ENCODE measurements at regions not wholly inside any gene's neighbourhood (a gene's known extent, or its start where the extent isn't known, plus 50 kb on each side); places are given as distances from the start of the nearest gene placed in this dataset.

DNA sequence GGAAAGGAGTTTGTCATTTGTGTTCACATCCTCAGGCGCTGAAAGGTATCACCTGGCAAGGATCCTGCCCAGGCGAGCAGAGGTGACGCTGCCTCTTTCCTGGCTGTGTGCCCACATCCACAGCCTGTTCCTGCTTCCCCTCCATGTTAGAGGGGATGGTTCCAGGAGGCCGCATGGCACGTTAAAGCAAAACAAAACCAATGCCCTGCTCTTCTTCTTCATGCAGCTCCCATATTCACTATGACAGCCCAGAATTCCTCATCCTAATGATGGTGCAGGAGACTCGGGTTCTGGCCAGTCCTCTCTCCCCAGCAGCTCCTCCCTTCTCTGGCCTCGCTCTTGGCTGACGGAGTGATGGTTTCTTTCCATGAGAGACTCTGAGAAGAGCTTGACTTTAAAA, 678.5 kb upstream of the ANKRD30A start:
- TF ChIP-seq TAF1 (IDR thresholded peaks at IDR 0.05; ENCODE audit: low read depth, low read length) (no peak), CEBPB (IDR thresholded peaks at IDR 0.05; ENCODE audit: low read depth, low read length) (no peak), POLR2AphosphoS5 (IDR thresholded peaks at IDR 0.05; ENCODE audit: low read depth, low read length) (no peak), YY1 (IDR thresholded peaks at IDR 0.05; ENCODE audit: low read depth, low read length) (no peak), CHD2 (IDR thresholded peaks at IDR 0.05; ENCODE audit: low read length) (no peak), EP300 (IDR thresholded peaks at IDR 0.05; ENCODE audit: borderline replicate concordance in 1 of 2, low read depth in 2 of 2, low read length in 2 of 2) (no peak), JUN (IDR thresholded peaks at IDR 0.05; ENCODE audit: low read depth, low read length) (no peak), NANOG (IDR thresholded peaks at IDR 0.05; ENCODE audit: insufficient read depth, low read depth, low read length, poor library complexity, severe bottlenecking) (no peak), SIN3A (conservative IDR thresholded peaks at IDR 0.05 in 1 of 2, IDR thresholded peaks at IDR 0.05 in 1 of 2; ENCODE audit: low read depth in 1 of 2, low read length in 2 of 2) (no peak), POLR2A (IDR thresholded peaks at IDR 0.05; ENCODE audit: control extremely low read depth in 1 of 2, low read depth in 2 of 2, low read length in 2 of 2) (no peak), HDAC6 (IDR thresholded peaks at IDR 0.05; ENCODE audit: low read depth, low read length) (no peak)
- TF ChIP-seq, protein P1, sequence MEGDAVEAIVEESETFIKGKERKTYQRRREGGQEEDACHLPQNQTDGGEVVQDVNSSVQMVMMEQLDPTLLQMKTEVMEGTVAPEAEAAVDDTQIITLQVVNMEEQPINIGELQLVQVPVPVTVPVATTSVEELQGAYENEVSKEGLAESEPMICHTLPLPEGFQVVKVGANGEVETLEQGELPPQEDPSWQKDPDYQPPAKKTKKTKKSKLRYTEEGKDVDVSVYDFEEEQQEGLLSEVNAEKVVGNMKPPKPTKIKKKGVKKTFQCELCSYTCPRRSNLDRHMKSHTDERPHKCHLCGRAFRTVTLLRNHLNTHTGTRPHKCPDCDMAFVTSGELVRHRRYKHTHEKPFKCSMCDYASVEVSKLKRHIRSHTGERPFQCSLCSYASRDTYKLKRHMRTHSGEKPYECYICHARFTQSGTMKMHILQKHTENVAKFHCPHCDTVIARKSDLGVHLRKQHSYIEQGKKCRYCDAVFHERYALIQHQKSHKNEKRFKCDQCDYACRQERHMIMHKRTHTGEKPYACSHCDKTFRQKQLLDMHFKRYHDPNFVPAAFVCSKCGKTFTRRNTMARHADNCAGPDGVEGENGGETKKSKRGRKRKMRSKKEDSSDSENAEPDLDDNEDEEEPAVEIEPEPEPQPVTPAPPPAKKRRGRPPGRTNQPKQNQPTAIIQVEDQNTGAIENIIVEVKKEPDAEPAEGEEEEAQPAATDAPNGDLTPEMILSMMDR (IDR thresholded peaks at IDR 0.05; ENCODE audit: control extremely low read depth in 1 of 3, insufficient read depth in 1 of 3, low read depth in 1 of 3, low read length in 3 of 3) = no peak
